HG03558 (cell line): ENCODE measurements at regions not wholly inside any gene's neighbourhood (a gene's known extent, or its start where the extent isn't known, plus 50 kb on each side); places are given as distances from the start of the nearest gene placed in this dataset.

ENCODE experiments used
- ATAC-seq: cut with Tn5 transposase; IDR thresholded peaks from one replicate; pipeline ENCODE4 v1.9.1; 2021; ENCODE audit warnings: moderate number of reproducible peaks; ENCODE audit not compliant: unreplicated experiment; ENCODE audit errors: extremely low read depth

GRCh38 chr5:166369807-166370206 is 1921.6 kb upstream of the WWC1 start:
- ATAC-seq, result no peak

GRCh38 chr5:166370928-166371690 is 1920.3 kb upstream of the WWC1 start:
- ATAC-seq, result no peak

GRCh38 chr5:166373817-166374216 is 1917.6 kb upstream of the WWC1 start:
- no peak for ATAC-seq

GRCh38 chr5:166377756-166378155 is 1913.7 kb upstream of the WWC1 start:
- ATAC-seq, result no peak

- no peak for ATAC-seq
These were observed 1911.9 kb upstream of the WWC1 start for GRCh38 chr5:166379517-166379916.

- no peak for ATAC-seq
These were observed 1909.4 kb upstream of the WWC1 start for GRCh38 chr5:166382031-166382430.

- no peak for ATAC-seq
These were observed 1893.3 kb upstream of the WWC1 start for GRCh38 chr5:166398131-166398530.

- no peak for ATAC-seq
These were observed 1891.7 kb upstream of the WWC1 start for GRCh38 chr5:166399781-166400180.

- no peak for ATAC-seq
These were observed 1890.1 kb upstream of the WWC1 start for GRCh38 chr5:166401391-166401790.

- ATAC-seq, result no peak
These were observed 1879.3 kb upstream of the WWC1 start for GRCh38 chr5:166412191-166412590.

GRCh38 chr5:166427211-166427610 is 1864.2 kb upstream of the WWC1 start:
- ATAC-seq, result no peak

- ATAC-seq, result no peak
These were observed 1863.1 kb upstream of the WWC1 start for GRCh38 chr5:166428264-166428803.

GRCh38 chr5:166430491-166431319 is 1860.7 kb upstream of the WWC1 start:
- no peak for ATAC-seq

GRCh38 chr5:166431456-166431855 is 1860.0 kb upstream of the WWC1 start:
- no peak for ATAC-seq

GRCh38 chr5:166433679-166434078 is 1857.8 kb upstream of the WWC1 start:
- ATAC-seq, result no peak

DNA sequence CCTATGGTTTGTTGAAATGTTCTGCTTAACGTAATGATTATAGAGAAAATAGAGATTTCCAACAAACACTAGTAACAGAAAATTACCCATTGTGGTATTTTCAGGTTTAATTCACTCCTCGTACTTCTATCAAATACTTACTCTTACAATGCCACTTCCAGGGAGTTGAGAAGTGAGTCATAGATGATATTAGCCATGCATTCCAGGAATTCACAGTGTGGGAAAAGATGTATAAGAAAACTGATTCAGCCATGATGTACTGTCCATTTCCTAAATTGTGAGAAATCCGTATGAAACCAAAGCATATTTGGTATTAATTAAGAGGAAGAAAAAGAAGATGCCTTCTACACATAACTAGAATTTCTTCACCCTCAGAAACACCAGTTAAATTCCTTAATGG is 1854.6 kb upstream of the WWC1 start:
- ATAC-seq, result no peak

DNA sequence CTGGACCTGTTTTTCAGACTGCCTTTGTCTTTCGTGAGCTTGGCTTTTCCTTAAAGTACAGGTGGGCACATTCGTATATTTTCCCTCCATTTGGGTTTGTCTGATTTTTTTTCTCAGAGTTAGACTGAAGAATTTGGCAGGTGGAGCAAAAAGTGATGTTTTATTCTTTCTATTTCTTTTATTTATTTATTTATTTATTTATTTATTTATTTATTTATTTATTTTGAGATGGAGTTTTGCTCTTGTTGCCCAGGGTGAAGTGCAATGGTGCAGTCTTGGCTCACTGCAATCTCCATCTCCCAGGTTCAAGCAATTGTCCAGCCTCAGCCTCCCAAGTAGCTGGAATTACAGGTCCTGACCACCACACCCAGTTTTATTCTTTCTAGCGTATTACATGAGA is 1805.1 kb upstream of the WWC1 start:
- no peak for ATAC-seq

- ATAC-seq, result no peak
These were observed 1802.9 kb upstream of the WWC1 start for GRCh38 chr5:166488560-166488959.

- ATAC-seq, result no peak
These were observed 1798.4 kb upstream of the WWC1 start for GRCh38 chr5:166493040-166493439.

DNA sequence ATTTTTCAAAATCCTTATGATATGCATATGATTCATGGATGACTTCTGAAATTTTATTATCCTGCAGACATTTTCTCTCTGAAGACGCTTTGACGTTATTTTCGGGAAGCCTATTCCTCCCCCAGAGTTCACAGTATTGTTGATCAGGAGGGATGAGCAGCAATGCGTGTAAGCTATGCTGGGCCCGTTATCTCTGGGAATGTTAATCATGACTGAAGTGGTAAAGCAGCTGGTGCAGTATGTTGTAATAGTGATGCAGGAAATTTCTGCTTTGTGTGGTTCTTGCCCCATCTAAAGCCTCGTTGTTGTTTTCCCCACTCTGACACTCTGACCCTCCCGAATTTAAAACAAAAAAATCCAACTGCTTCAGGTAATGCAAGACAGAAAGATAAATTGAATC is 1797.8 kb upstream of the WWC1 start:
- no peak for ATAC-seq

- no peak for ATAC-seq
These were observed 1793.8 kb upstream of the WWC1 start for GRCh38 chr5:166497496-166498104.
